ENCODE measurements at regions not wholly inside any gene's neighbourhood (a gene's known extent, or its start where the extent isn't known, plus 50 kb on each side); places are given as distances from the start of the nearest gene placed in this dataset.
A peak's percentile ranks its signal among the peaks of the same experiment; 100 is the strongest.
"Not testable (repeated sequence)": the region's sequence is repeated elsewhere in the genome, so short reads cannot be mapped to it uniquely, and the experiment has no call there.

DNA sequence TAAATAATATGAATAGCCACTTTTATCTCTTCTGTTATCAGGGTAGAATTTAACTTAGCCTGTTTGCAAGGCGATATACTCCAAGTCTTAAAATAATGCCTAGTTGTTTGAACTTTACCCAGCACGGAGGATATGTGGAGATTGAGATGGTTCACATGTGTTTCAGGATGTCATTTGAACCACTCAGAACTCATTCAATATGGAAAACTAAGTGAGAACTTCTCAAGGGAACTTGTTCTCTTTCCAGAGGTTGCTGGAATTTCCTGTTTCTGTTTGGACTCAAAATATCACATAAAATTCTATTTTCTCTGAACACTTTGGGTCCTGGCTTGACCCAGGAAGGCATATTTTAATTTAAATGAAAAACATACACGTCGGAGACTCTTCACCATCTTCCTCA is 139.1 kb upstream of the MYO10 start:
- no peaks in the 10 kb centered on the region for H3K9me3 Mint-ChIP-seq
- no peaks in the 10 kb centered on the region for H3K36me3 Mint-ChIP-seq (ENCODE audit: low read depth)
- H3K27me3 Mint-ChIP-seq (ENCODE audit: low read depth): peaks cover 4% of the 10 kb centered on the region
- TF ChIP-seq, protein P1, sequence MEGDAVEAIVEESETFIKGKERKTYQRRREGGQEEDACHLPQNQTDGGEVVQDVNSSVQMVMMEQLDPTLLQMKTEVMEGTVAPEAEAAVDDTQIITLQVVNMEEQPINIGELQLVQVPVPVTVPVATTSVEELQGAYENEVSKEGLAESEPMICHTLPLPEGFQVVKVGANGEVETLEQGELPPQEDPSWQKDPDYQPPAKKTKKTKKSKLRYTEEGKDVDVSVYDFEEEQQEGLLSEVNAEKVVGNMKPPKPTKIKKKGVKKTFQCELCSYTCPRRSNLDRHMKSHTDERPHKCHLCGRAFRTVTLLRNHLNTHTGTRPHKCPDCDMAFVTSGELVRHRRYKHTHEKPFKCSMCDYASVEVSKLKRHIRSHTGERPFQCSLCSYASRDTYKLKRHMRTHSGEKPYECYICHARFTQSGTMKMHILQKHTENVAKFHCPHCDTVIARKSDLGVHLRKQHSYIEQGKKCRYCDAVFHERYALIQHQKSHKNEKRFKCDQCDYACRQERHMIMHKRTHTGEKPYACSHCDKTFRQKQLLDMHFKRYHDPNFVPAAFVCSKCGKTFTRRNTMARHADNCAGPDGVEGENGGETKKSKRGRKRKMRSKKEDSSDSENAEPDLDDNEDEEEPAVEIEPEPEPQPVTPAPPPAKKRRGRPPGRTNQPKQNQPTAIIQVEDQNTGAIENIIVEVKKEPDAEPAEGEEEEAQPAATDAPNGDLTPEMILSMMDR (IDR thresholded peaks at IDR 0.05; ENCODE audit: unreplicated experiment in 3 of 3): no peak
- H3K4me1 Mint-ChIP-seq: peaks cover 40% of the 10 kb centered on the region
- peak overlapping the region; percentile 73 to 79 (median 75) for H3K27ac Mint-ChIP-seq
- no peak overlapping the region for H3K4me3 Mint-ChIP-seq

DNA sequence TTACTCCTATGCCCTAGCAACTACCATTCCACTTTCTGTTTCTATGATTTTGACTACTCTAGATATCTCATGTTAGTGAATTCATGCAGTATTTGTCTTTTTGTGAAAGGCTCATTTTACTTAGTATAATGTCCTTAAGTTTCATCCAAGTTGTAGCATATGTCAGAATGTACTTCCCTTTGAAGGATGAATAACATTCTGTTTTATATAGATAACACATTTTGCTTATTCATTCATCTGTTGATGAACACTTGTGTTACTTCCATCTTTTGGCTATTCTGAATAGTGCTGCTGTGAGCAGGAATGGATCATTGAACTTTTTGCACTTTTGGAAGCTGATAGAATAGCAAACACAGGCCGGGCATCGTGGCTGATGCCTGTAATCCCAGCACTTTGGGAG is 140.2 kb upstream of the MYO10 start:
- H3K4me1 Mint-ChIP-seq: peaks cover 38% of the 10 kb centered on the region
- no peaks in the 10 kb centered on the region for H3K9me3 Mint-ChIP-seq
- H3K4me3 Mint-ChIP-seq: no peak overlapping the region
- H3K27ac Mint-ChIP-seq: peak overlapping the region; percentile 74 to 75 (median 75)
- TF ChIP-seq, protein P1 (IDR thresholded peaks at IDR 0.05; ENCODE audit: unreplicated experiment in 3 of 3): no peak
- peaks cover 4% of the 10 kb centered on the region for H3K27me3 Mint-ChIP-seq (ENCODE audit: low read depth)
- H3K36me3 Mint-ChIP-seq (ENCODE audit: low read depth): no peaks in the 10 kb centered on the region

DNA sequence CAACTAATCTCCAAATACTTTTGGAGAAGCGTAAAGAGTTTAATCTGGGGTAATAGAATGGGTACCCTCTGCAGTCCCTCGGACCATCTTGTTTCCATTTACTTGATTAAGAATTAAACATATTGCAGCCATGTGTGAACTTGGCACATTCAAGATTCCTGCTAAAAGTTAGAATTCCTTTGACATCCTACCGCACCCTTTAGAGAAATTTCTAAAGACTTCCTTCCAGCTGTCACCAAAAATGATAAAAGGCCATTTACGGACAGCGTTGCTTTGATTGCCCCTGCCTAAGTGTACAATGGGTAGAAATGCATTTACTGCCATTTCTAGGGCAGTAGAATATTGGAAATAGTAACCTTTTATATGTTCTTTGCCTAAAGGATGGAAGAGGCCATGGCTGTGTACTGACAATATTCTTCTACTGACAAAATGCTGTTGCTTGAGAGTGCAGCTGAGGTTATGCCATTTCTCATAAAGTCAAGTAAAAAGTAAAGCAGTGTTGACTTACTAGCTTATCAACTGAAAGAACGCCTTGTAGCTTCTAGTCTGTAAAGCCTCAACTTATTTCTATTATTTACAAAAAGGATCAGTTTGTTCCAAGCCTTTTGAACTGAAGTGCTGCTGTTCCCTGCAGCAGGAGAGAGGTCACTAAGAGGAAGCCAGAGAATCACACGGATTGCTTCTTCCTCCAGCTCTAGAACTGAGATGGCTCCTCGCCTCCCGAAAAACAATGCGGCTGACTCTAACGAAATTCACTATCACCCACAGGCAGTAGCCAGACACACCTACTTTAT is 139.8 kb upstream of the BASP1 start:
- H3K9me3 Mint-ChIP-seq: no peaks in the 10 kb centered on the region
- TF ChIP-seq, protein P1 (IDR thresholded peaks at IDR 0.05; ENCODE audit: unreplicated experiment in 3 of 3): no peak

DNA sequence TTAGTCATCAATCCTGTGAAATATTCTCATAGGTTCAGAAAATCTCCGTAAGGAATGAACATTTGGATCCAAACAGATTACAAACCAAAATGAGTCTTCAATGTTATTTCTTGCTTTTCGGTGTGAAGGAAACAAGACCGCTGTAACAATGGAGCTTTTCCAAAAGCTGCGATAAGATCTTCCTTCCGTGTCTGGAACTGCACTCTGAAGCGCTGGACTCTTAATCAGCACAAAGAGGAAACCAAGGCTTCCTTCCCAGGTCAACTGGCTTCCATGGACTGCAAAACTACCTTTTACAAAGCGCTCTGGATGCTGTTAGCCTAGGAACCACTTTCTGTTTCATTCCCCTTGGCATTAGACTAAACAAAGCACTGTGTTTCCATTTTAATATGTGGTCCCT is 137.9 kb upstream of the BASP1 start:
- Mint-ChIP-seq H3K27ac (peak overlapping the region; percentile 10 to 77 (median 56)), H3K27me3 (ENCODE audit: low read depth) (peaks cover 2% of the 10 kb centered on the region), H3K4me3 (no peak overlapping the region), H3K4me1 (peaks cover 34% of the 10 kb centered on the region), H3K9me3 (no peaks in the 10 kb centered on the region), H3K36me3 (ENCODE audit: low read depth) (no peaks in the 10 kb centered on the region)
- TF ChIP-seq, protein P1 (IDR thresholded peaks at IDR 0.05; ENCODE audit: unreplicated experiment in 3 of 3): no peak

More for the DNA sequence above, 139.8 kb upstream of the BASP1 start:
- Mint-ChIP-seq H3K27me3 (ENCODE audit: low read depth) (peaks cover 4% of the 10 kb centered on the region), H3K27ac (peak overlapping the region in 2 of 3 experiments; percentile 6 to 25), H3K36me3 (ENCODE audit: low read depth) (no peaks in the 10 kb centered on the region), H3K4me3 (no peak overlapping the region), H3K4me1 (peaks cover 38% of the 10 kb centered on the region)

DNA sequence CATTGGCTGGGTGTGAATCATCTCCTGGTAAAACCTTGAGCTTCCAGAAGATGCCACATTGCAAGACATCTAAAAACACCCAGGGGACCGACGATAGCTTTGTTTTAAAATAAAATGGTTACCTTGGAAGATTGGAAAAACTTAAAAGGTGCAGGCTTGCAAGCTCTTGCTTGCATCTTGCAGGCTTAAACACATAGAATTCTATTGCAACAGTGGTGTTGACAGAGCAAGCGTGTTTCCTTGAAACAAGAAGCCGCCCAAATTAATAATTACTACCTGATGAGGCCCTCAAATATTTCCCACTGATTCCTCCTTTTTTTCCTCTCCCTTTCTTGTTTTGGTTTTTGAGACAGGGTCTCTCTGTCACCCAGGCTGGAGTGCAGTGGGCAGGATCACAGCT is 137.1 kb upstream of the BASP1 start:
- TF ChIP-seq, protein P1 (IDR thresholded peaks at IDR 0.05; ENCODE audit: unreplicated experiment in 3 of 3): no peak
- no peaks in the 10 kb centered on the region for H3K9me3 Mint-ChIP-seq
- no peak overlapping the region for H3K4me3 Mint-ChIP-seq
- peak overlapping the region; percentile 10 to 56 (median 18) for H3K27ac Mint-ChIP-seq
- no peaks in the 10 kb centered on the region for H3K36me3 Mint-ChIP-seq (ENCODE audit: low read depth)
- peaks cover 27% of the 10 kb centered on the region for H3K4me1 Mint-ChIP-seq
- no peaks in the 10 kb centered on the region for H3K27me3 Mint-ChIP-seq (ENCODE audit: low read depth)

DNA sequence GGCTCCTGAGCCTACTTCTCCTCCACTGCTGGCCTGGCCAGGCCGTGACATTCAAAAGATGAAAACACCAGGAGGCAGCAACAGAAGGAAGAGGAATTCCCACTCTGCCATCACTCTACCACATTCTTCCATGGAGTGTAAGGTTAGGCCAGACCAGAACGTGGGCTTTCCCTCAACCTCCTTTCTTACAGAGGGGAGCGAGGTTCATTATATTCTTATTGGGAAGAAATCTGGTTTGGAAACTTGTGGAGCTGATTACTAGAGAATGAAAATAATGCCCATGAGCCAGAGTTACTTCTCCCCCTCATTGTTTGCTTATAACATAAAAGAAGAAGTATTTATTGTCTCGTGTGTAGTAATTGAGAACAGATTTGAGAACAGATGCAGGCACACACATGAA is 136.3 kb upstream of the BASP1 start:
- no peaks in the 10 kb centered on the region for H3K9me3 Mint-ChIP-seq
- H3K27me3 Mint-ChIP-seq (ENCODE audit: low read depth): no peaks in the 10 kb centered on the region
- peak overlapping the region; percentile 81 to 91 (median 90) for H3K27ac Mint-ChIP-seq
- H3K4me3 Mint-ChIP-seq: no peak overlapping the region
- H3K4me1 Mint-ChIP-seq: peaks cover 23% of the 10 kb centered on the region
- no peaks in the 10 kb centered on the region for H3K36me3 Mint-ChIP-seq (ENCODE audit: low read depth)
- TF ChIP-seq, protein P1 (IDR thresholded peaks at IDR 0.05; ENCODE audit: unreplicated experiment in 3 of 3): no peak

DNA sequence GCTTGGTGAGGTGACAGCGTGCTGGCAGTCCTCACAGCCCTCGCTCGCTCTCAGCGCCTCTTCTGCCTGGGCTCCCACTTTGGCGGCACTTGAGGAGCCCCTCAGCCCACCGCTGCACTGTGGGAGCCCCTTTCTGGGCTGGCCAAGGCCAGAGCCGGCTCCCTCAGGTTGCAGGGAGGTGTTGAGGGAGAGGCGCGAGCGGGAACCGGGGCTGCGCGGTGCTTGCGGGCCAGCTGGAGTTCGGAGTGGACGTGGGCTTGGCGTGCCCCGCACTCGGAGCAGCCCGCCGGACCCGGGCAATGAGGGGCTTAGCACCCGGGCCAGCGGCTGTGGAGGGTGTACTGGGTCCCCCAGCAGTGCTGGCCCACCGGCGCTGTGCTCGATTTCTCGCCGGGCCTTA is 134.2 kb upstream of the BASP1 start:
- H3K4me3 Mint-ChIP-seq; H3K27ac Mint-ChIP-seq; H3K9me3 Mint-ChIP-seq; H3K36me3 Mint-ChIP-seq (ENCODE audit: low read depth); H3K27me3 Mint-ChIP-seq (ENCODE audit: low read depth): not testable (repeated sequence)
- peaks cover 11% of the 10 kb centered on the region for H3K4me1 Mint-ChIP-seq

Data from nephron (organoid).